ENCODE measurements at regions not wholly inside any gene's neighbourhood (a gene's known extent, or its start where the extent isn't known, plus 50 kb on each side); places are given as distances from the start of the nearest gene placed in this dataset.

DNA sequence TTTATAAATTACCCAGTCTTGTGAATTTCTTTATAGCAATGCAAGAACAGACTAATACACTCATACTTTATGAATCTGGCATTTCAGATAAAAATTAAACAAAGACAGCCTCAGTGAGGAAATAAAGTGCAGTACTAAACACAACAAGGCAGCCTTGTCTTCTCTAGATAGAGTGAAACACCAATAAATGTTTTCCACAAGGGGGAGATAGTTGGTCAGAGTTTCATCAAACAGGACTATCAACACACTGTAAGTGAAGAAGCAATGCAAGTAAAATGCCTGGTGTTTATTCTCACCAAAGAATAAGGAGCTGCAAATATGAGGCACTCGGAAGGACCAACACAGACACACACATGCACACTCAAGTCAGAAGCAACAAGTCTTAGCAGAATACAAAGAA, 62.8 kb downstream of the FAM9B start:
- H3K4me3 ChIP-seq (ENCODE audit: low read depth, low read length) = no peak overlapping the region
- TF ChIP-seq, protein P1, sequence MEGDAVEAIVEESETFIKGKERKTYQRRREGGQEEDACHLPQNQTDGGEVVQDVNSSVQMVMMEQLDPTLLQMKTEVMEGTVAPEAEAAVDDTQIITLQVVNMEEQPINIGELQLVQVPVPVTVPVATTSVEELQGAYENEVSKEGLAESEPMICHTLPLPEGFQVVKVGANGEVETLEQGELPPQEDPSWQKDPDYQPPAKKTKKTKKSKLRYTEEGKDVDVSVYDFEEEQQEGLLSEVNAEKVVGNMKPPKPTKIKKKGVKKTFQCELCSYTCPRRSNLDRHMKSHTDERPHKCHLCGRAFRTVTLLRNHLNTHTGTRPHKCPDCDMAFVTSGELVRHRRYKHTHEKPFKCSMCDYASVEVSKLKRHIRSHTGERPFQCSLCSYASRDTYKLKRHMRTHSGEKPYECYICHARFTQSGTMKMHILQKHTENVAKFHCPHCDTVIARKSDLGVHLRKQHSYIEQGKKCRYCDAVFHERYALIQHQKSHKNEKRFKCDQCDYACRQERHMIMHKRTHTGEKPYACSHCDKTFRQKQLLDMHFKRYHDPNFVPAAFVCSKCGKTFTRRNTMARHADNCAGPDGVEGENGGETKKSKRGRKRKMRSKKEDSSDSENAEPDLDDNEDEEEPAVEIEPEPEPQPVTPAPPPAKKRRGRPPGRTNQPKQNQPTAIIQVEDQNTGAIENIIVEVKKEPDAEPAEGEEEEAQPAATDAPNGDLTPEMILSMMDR (conservative IDR thresholded peaks at IDR 0.05; ENCODE audit: low read depth, low read length) = peak; percentile 50
- DNase-seq (ENCODE audit: low read depth) = peak; percentile 12

DNA sequence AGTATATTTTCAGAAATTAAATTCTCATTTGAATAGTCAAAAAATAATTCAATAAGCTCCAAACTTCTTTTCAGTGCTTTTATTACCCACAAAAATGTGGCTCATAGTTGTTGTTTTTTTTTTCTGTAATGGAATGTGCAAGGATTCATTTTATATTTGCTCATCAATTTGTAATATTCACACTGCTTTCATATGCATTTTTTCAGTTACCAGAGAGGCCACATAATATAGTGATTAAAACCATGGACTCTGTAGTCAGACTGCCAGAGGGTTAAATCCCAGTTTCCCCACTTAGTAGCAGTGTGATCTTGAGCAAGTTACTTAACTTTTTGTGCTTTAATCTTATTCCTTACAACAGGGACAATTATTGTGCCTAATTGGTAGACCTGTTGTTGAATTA, 64.5 kb downstream of the FAM9B start:
- DNase-seq (ENCODE audit: low read depth) = no peak
- H3K4me3 ChIP-seq (ENCODE audit: low read depth, low read length) = no peak overlapping the region
- TF ChIP-seq, protein P1 (conservative IDR thresholded peaks at IDR 0.05; ENCODE audit: low read depth, low read length) = no peak

DNA sequence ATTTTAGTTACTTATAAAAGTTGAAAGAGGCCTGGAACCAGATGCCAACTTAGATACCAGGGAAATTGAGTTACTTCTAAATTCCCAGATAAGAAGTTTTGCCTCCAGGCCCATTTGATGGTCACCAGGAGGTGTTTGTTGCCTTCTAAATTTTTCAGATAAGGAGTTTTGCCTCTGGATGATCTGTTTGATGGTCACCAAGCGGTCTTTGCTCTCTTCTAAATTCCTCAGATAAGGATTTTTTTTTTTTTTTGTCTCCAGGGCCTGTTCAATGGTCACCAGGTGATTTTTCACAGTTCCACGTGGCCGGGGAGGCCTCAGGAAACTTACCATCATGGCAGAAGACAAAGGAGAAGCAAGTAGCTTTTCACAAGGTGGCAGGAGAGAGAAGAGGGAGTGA, 66.5 kb downstream of the FAM9B start:
- TF ChIP-seq, protein P1 (conservative IDR thresholded peaks at IDR 0.05; ENCODE audit: low read depth, low read length) = no peak
- no peak for DNase-seq (ENCODE audit: low read depth)
- no peak overlapping the region for H3K4me3 ChIP-seq (ENCODE audit: low read depth, low read length)

DNA sequence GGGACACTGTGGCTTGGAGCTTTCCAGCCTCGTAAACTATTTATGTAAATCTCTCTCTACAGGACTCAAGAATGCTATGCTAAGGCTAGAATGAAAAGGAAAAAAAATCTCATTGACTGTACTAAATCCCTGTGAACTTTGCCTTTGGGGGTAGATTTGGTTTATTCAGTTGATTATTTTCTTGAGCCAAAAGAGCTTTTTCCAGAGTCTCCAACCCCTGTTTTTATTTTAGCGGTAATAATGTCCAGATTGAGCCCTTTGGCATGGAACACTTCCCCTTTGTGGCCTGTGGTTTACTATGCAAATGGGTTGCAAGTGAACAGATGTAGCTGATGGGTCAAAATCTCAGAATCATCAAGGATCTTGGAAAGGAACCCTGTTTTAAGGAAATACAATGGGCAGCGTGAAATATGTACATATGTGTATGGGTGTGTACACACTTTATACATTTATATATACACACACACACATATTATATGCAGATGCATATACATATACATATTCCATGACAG, 72.9 kb downstream of the FAM9B start:
- TF ChIP-seq, protein P1 (conservative IDR thresholded peaks at IDR 0.05; ENCODE audit: low read depth, low read length) = no peak
- DNase-seq (ENCODE audit: low read depth) = no peak
- no peak overlapping the region for H3K4me3 ChIP-seq (ENCODE audit: low read depth, low read length)

DNA sequence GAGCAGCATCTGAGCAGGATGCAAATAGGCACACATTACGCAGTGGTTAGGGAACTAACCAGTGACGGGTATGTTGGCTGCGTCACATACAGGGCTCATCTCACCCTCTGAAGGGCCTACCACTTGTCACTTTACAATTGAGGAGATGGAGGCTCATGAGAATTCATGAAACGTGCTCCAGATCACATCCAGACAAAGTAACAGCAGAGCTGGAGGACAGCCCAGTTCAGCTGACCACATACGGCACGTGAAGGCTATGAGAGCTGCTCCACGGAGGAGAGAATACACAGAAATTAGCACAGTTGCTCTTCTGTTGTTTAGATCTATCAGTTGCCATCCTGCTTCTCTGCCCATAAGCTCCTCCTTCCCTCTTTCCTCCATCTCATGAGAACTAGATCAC, 78.4 kb downstream of the FAM9B start:
- H3K4me3 ChIP-seq (ENCODE audit: low read depth, low read length) = no peak overlapping the region
- TF ChIP-seq, protein P1 (conservative IDR thresholded peaks at IDR 0.05; ENCODE audit: low read depth, low read length) = no peak
- no peak for DNase-seq (ENCODE audit: low read depth)

DNA sequence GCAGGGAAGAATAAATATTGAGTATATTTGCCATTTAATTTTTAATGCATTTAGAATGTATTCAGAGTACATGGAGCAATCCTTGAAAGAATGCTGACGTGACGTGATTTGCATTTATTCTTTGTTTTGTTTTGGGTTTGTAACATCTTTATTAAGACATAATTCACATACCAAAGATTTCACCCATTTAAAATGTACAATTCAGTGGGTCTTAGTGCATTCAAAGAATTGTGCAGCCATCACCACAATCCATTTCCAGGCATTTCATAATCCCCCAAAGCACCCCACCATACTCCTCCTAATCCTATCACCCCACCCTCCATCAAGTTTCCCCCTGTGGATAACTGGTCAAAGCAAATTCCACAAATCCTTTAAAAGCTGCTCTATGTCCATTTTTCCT, 87.4 kb downstream of the FAM9B start:
- TF ChIP-seq, protein P1 (conservative IDR thresholded peaks at IDR 0.05; ENCODE audit: low read depth, low read length) = no peak

DNA sequence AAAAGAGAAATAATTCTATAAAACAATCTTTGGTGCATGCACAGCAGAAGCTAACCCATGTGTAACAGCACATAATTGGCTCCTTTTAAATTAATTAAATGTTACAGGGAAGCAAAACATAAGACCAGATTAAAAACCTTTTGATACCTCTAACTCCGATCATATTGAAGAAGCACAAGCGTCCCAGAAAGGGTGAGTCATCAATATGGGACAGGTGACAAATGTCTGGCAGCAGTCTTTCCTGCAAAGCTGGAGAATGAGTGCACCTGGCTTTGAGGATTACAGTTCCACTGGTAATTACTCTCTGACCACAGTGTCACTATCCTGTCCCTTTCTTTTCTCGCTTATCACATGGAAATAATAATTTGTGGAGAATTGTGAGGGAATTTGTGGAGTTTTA, 94.6 kb downstream of the FAM9B start:
- no peak overlapping the region for H3K4me3 ChIP-seq (ENCODE audit: low read depth, low read length)
- DNase-seq (ENCODE audit: low read depth) = no peak
- TF ChIP-seq, protein P1 (conservative IDR thresholded peaks at IDR 0.05; ENCODE audit: low read depth, low read length) = no peak

More for the DNA sequence above, 87.4 kb downstream of the FAM9B start:
- DNase-seq (ENCODE audit: low read depth) = no peak
- H3K4me3 ChIP-seq (ENCODE audit: low read depth, low read length) = no peak overlapping the region
